OCI-LY7 (cell line): ENCODE measurements at regions not wholly inside any gene's neighbourhood (a gene's known extent, or its start where the extent isn't known, plus 50 kb on each side); places are given as distances from the start of the nearest gene placed in this dataset.

Source experiments
- BruUV-seq: library from RNA; stranded (reverse); fragments of 400-500 nt; replicated peaks from 2 replicates; lab custom pipeline; 2021; lab: Mats Ljungman, UMichigan
- CTCF ChIA-PET: fragments of 300-600 bp; sonication (Branson Sonifier 250); formaldehyde crosslinking; loops from one replicate; lab custom pipeline; 2022; ENCODE audit warnings: antibody characterized with exemption; ENCODE audit not compliant: unreplicated experiment; lab: Charles Lee
- POLR2A ChIA-PET: fragments of 300-600 bp; sonication (Branson Sonifier 250); formaldehyde crosslinking; loops from one replicate; lab custom pipeline; 2022; ENCODE audit warnings: antibody characterized with exemption; lab: Charles Lee
- DNase-seq: peaks from one replicate; pipeline ENCODE4 v3.0.0-alpha.2; 2015; ENCODE audit warnings: low spot score
- H2AFZ ChIP-seq: fragments of 200-600 bp; sonication (generic), shearing (Covaris generic); 2 replicates; pipeline ENCODE4 v1.6.1; 2014; ENCODE audit warnings: mild to moderate bottlenecking, antibody characterized with exemption, low read length, moderate library complexity
- H3K27ac ChIP-seq: fragments of 200-600 bp; sonication (generic); 2 replicates; pipeline ENCODE4 v1.5.1; 2014; ENCODE audit warnings: mixed run types, low read depth, mild to moderate bottlenecking, moderate library complexity, low read length, inconsistent platforms; ENCODE audit not compliant: poor library complexity, severe bottlenecking
- H3K36me3 ChIP-seq: fragments of 200-600 bp; sonication (generic); 2 replicates; pipeline ENCODE4 v1.6.1; 2014; ENCODE audit warnings: mild to moderate bottlenecking, antibody characterized with exemption, low read length, moderate library complexity, mixed read lengths; ENCODE audit not compliant: insufficient read depth
- H3K4me1 ChIP-seq: fragments of 200-600 bp; sonication (generic); 2 replicates; pipeline ENCODE4 v1.5.1; 2014; ENCODE audit warnings: mild to moderate bottlenecking, low read length; ENCODE audit not compliant: insufficient read depth, poor library complexity, severe bottlenecking
- H3K4me2 ChIP-seq: fragments of 200-600 bp; sonication (generic); 2 replicates; pipeline ENCODE4 v1.6.1; 2014; ENCODE audit warnings: mild to moderate bottlenecking, low read length
- H3K4me3 ChIP-seq: fragments of 200-600 bp; sonication (generic); 2 replicates; pipeline ENCODE4 v1.5.1; 2014; ENCODE audit warnings: mild to moderate bottlenecking, low read depth, low read length; ENCODE audit not compliant: poor library complexity, severe bottlenecking
- H3K79me2 ChIP-seq: fragments of 200-600 bp; sonication (generic); 2 replicates; pipeline ENCODE4 v1.6.1; 2016; ENCODE audit warnings: low read depth, mild to moderate bottlenecking, low read length, moderate library complexity, mixed read lengths; ENCODE audit not compliant: insufficient read depth
- H3K9me2 ChIP-seq: fragments of 200-600 bp; sonication (generic); 2 replicates; pipeline ENCODE4 v1.6.1; 2016; ENCODE audit warnings: mild to moderate bottlenecking, low read length, mixed read lengths; ENCODE audit not compliant: insufficient read depth
- H3K9me3 ChIP-seq: fragments of 200-600 bp; sonication (generic); 2 replicates; pipeline ENCODE4 v1.6.1; 2014; ENCODE audit warnings: mild to moderate bottlenecking, mixed run types, low read length, mixed read lengths
- H4K20me1 ChIP-seq: fragments of 200-600 bp; sonication (generic); 2 replicates; pipeline ENCODE4 v1.6.1; 2014; ENCODE audit warnings: mild to moderate bottlenecking, antibody characterized with exemption, low read length, moderate library complexity, mixed read lengths; ENCODE audit not compliant: insufficient read depth
- EZH2phosphoT487 ChIP-seq: fragments of 200-600 bp; sonication (generic); IDR thresholded peaks from 2 replicates; pipeline ENCODE4 v1.6.1; 2018; ENCODE audit warnings: low read depth, borderline replicate concordance, mild to moderate bottlenecking, mixed run types, antibody characterized with exemption, low read length, moderate library complexity, mixed read lengths
- intact Hi-C: fragments of 100-400 bp; cut with micrococcal nuclease; formaldehyde crosslinking; loops from one replicate; pipeline ENCODE4 v1.10.0; 2022; ENCODE audit not compliant: unreplicated experiment
- TF ChIP-seq, protein P1 (sequence below): fragments of 200-600 bp; sonication (generic); conservative IDR thresholded peaks from 2 replicates; pipeline ENCODE4 v1.5.1; 2014; ENCODE audit warnings: mild to moderate bottlenecking, antibody characterized with exemption, low read length, moderate library complexity, mixed read lengths

DNA sequence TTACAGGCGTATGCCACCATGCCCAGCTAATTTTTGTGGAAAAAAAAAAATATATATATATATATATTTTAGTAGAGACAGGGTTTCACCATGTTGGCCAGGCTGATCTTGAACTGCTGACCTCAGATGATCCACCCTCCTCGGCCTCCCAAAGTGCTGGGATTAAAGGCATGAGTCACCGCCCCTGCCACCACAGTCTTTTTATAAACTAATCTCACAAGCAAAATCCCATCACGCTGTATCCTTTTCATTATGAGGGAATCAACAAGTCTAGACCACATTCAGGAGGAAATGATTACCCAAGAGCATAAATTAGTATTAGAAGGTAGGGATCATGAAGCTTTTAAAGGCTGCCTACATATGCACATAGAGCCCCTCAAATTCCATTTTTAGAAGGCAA lies 210.6 kb upstream of the NBEA start:
- intact Hi-C loops = no loop called here
- ChIA-PET CTCF (no interaction called here), POLR2A (interaction anchor here (0.5 kb wide), 1 partner anchor 15 kb away, joined by 7 read pairs; no protein-coding TSS in a partner anchor)
- H3K36me3 ChIP-seq = no peaks in the 10 kb centered on the region
- no peaks in the 10 kb centered on the region for H4K20me1 ChIP-seq
- no peak for TF ChIP-seq EZH2phosphoT487
- TF ChIP-seq, protein P1, sequence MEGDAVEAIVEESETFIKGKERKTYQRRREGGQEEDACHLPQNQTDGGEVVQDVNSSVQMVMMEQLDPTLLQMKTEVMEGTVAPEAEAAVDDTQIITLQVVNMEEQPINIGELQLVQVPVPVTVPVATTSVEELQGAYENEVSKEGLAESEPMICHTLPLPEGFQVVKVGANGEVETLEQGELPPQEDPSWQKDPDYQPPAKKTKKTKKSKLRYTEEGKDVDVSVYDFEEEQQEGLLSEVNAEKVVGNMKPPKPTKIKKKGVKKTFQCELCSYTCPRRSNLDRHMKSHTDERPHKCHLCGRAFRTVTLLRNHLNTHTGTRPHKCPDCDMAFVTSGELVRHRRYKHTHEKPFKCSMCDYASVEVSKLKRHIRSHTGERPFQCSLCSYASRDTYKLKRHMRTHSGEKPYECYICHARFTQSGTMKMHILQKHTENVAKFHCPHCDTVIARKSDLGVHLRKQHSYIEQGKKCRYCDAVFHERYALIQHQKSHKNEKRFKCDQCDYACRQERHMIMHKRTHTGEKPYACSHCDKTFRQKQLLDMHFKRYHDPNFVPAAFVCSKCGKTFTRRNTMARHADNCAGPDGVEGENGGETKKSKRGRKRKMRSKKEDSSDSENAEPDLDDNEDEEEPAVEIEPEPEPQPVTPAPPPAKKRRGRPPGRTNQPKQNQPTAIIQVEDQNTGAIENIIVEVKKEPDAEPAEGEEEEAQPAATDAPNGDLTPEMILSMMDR = no peak
- H3K9me3 ChIP-seq = no peaks in the 10 kb centered on the region
- H3K27ac ChIP-seq = no peak overlapping the region
- H2AFZ ChIP-seq = no peak overlapping the region
- H3K79me2 ChIP-seq = no peaks in the 10 kb centered on the region
- no peak overlapping the region for H3K4me3 ChIP-seq
- DNase-seq = no peak
- no peaks in the 10 kb centered on the region for H3K9me2 ChIP-seq
- H3K4me2 ChIP-seq = no peak overlapping the region
- H3K4me1 ChIP-seq = no peaks in the 10 kb centered on the region
- BruUV-seq = no TSS peak

DNA sequence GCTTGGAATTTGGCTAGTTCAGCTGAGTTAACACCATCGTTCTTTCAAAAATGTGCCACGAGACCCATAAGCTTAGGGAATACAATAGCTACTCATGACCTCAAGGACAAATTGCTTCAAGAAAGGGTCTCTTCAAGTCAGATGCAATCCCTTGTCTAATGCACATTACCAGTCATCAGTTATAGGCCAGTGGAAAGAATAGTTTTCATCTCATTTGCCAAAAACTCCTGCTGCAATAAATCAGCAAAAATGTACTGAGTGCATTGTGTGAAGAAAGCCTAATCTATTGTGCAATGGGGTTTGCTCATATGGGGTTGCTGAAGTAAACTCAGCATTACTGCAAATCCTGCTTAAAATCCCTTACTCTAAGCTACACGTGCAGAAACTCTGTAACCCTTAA lies 208.3 kb upstream of the NBEA start:
- no peaks in the 10 kb centered on the region for H3K36me3 ChIP-seq
- TF ChIP-seq, protein P1 = no peak
- TF ChIP-seq EZH2phosphoT487 = no peak
- intact Hi-C loops = no loop called here
- no peak overlapping the region for H3K27ac ChIP-seq
- no peak overlapping the region for H3K4me2 ChIP-seq
- POLR2A ChIA-PET = no interaction called here
- H3K9me3 ChIP-seq = no peaks in the 10 kb centered on the region
- no peaks in the 10 kb centered on the region for H4K20me1 ChIP-seq
- BruUV-seq = no TSS peak
- no peaks in the 10 kb centered on the region for H3K79me2 ChIP-seq
- H2AFZ ChIP-seq = no peak overlapping the region
- no peak overlapping the region for H3K4me3 ChIP-seq
- no peaks in the 10 kb centered on the region for H3K9me2 ChIP-seq
- CTCF ChIA-PET = no interaction called here
- no peak for DNase-seq
- no peaks in the 10 kb centered on the region for H3K4me1 ChIP-seq

DNA sequence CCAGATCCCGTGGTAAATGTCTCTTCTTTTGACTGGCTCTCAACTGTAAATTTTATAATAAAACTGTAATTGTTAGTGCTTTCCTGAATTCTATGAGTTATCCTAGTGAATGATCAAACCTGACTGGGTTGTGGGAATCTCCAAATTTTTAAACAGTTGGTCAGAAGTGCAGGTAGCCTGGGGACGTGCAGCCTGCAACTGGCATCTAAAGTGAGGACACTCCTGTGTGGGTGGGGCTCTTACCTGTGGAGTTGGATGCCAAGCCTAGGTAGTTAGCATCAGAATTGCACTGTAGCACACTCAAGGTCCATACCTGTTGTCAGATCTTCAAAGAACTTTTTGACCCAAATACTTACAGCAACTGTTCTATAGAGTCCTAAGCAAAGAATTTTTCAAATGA lies 207.1 kb upstream of the NBEA start:
- no peak for DNase-seq
- CTCF ChIA-PET = no interaction called here
- no TSS peak for BruUV-seq
- no peak overlapping the region for H3K4me3 ChIP-seq
- H2AFZ ChIP-seq = no peak overlapping the region
- H3K79me2 ChIP-seq = no peaks in the 10 kb centered on the region
- intact Hi-C loops = no loop called here
- H3K27ac ChIP-seq = no peak overlapping the region
- TF ChIP-seq EZH2phosphoT487 = no peak
- TF ChIP-seq, protein P1 = no peak
- no peak overlapping the region for H3K4me2 ChIP-seq
- H3K4me1 ChIP-seq = no peaks in the 10 kb centered on the region
- H3K9me3 ChIP-seq = no peaks in the 10 kb centered on the region
- no peaks in the 10 kb centered on the region for H3K9me2 ChIP-seq
- H3K36me3 ChIP-seq = no peaks in the 10 kb centered on the region
- no peaks in the 10 kb centered on the region for H4K20me1 ChIP-seq
- POLR2A ChIA-PET = no interaction called here
